Neuronal stem cell (in vitro differentiated cells): ENCODE measurements at regions not wholly inside any gene's neighbourhood (a gene's known extent, or its start where the extent isn't known, plus 50 kb on each side); places are given as distances from the start of the nearest gene placed in this dataset.
"Not testable (repeated sequence)": the region's sequence is repeated elsewhere in the genome, so short reads cannot be mapped to it uniquely, and the experiment has no call there.

Experiments
- DNase-seq: peaks from one replicate; pipeline ENCODE4 v3.0.0-alpha.2; 2013; ENCODE audit warnings: low spot score
- H2AFZ ChIP-seq: one replicate; pipeline ENCODE4 v1.6.1; 2013; ENCODE audit warnings: mild to moderate bottlenecking, low read length, inconsistent platforms
- H2AK5ac ChIP-seq: 2 replicates; pipeline ENCODE4 v1.6.1; 2013; ENCODE audit warnings: low read depth, mild to moderate bottlenecking, inconsistent platforms, low read length, moderate library complexity, mixed read lengths
- H2BK120ac ChIP-seq: 2 replicates; pipeline ENCODE4 v1.6.1; 2013; ENCODE audit warnings: low read depth, mild to moderate bottlenecking, inconsistent platforms, low read length, moderate library complexity, mixed read lengths
- H2BK12ac ChIP-seq: one replicate; pipeline ENCODE4 v1.6.1; 2013; ENCODE audit warnings: low read length, inconsistent platforms
- H2BK15ac ChIP-seq: 2 replicates; pipeline ENCODE4 v1.6.1; 2013; ENCODE audit warnings: mild to moderate bottlenecking, low read length, inconsistent platforms, mixed read lengths
- H2BK5ac ChIP-seq: one replicate; pipeline ENCODE4 v1.6.1; 2013; ENCODE audit warnings: inconsistent platforms, mild to moderate bottlenecking, low read length, moderate library complexity
- H3K14ac ChIP-seq: one replicate; pipeline ENCODE4 v1.6.1; 2013; ENCODE audit warnings: low read length, inconsistent platforms
- H3K18ac ChIP-seq: 2 replicates; pipeline ENCODE4 v1.6.1; 2013; ENCODE audit warnings: low read length, inconsistent platforms
- H3K23ac ChIP-seq: 2 replicates; pipeline ENCODE4 v1.6.1; 2013; ENCODE audit warnings: low read depth, mild to moderate bottlenecking, mixed read lengths, low read length, inconsistent platforms; ENCODE audit not compliant: poor library complexity
- H3K27ac ChIP-seq: replicated peaks from 3 replicates; pipeline ENCODE4 v1.5.1; 2013; ENCODE audit warnings: low read length, inconsistent platforms
- H3K27me3 ChIP-seq, 3 experiments: 2 replicates each; pipeline ENCODE4 v1.6.1; 2013; ENCODE audit warnings: low read length in 3 of 3, mild to moderate bottlenecking in 2 of 3, inconsistent platforms in 1 of 3, low read depth in 1 of 3, mixed read lengths in 1 of 3, moderate library complexity in 1 of 3; ENCODE audit not compliant: control insufficient read depth in 3 of 3, insufficient read depth in 3 of 3
- H3K36me3 ChIP-seq, 2 donors: replicated peaks in 1 of 2; 2 replicates each; pipeline ENCODE4 v1.6.1; 2013; ENCODE audit warnings: low read length in 2 of 2; ENCODE audit not compliant: control insufficient read depth in 2 of 2, insufficient read depth in 2 of 2
- H3K4ac ChIP-seq: 2 replicates; pipeline ENCODE4 v1.6.1; 2013; ENCODE audit warnings: inconsistent platforms, mild to moderate bottlenecking, low read length, moderate library complexity
- H3K4me1 ChIP-seq, 2 donors: 1 replicate in 1 of 2; 2 replicates in 1 of 2; pipeline ENCODE4 v1.6.1; 2013; ENCODE audit warnings: low read length in 2 of 2, low read depth in 1 of 2; ENCODE audit not compliant: control insufficient read depth in 2 of 2, insufficient read depth in 1 of 2
- H3K4me2 ChIP-seq: one replicate; pipeline ENCODE4 v1.6.1; 2013; ENCODE audit warnings: mild to moderate bottlenecking, low read length, inconsistent platforms; ENCODE audit not compliant: insufficient read depth, poor library complexity, severe bottlenecking
- H3K4me3 ChIP-seq, 2 donors: 2 replicates each; pipeline ENCODE4 v1.5.1; 2013; ENCODE audit warnings: low read length in 2 of 2, mild to moderate bottlenecking in 2 of 2, inconsistent platforms in 1 of 2, moderate library complexity in 1 of 2
- H3K79me1 ChIP-seq: one replicate; pipeline ENCODE4 v1.6.1; 2013; ENCODE audit warnings: low read depth, mild to moderate bottlenecking, inconsistent platforms, low read length, moderate library complexity
- H3K9ac ChIP-seq: one replicate; pipeline ENCODE4 v1.6.1; 2013; ENCODE audit warnings: mild to moderate bottlenecking, low read depth, low read length, inconsistent platforms; ENCODE audit not compliant: poor library complexity
- H3K9me3 ChIP-seq, 2 donors: replicated peaks in 1 of 2; 2 replicates each; pipeline versions ENCODE3 to v1.6.1; 2013; ENCODE audit warnings: low read length in 2 of 2, mild to moderate bottlenecking in 2 of 2, inconsistent platforms in 1 of 2, low read depth in 1 of 2, mixed read lengths in 1 of 2, moderate library complexity in 1 of 2; ENCODE audit not compliant: control insufficient read depth in 2 of 2, insufficient read depth in 1 of 2
- H4K8ac ChIP-seq: one replicate; pipeline ENCODE4 v1.6.1; 2013; ENCODE audit warnings: low read depth, mild to moderate bottlenecking, inconsistent platforms, low read length, moderate library complexity
- H4K91ac ChIP-seq: one replicate; pipeline ENCODE4 v1.6.1; 2013; ENCODE audit warnings: low read length, low read depth, mild to moderate bottlenecking, inconsistent platforms; ENCODE audit not compliant: poor library complexity
- WGBS, 2 donors: extraction: QIAGEN DNeasy Blood & Tissue Kit; methylation state at CpG; one replicate each; pipeline ENCODE4 v1.1.7; 2013; ENCODE audit warnings: missing lambda C conversion rate in 2 of 2, mixed read lengths in 1 of 2; ENCODE audit not compliant: insufficient read length in 2 of 2, insufficient replicate concordance in 1 of 2; ENCODE audit errors: extremely low coverage in 2 of 2; 5-methylcytosine and 5-hydroxymethylcytosine counted together

GRCh38 chr4:170214101-170214500 is 124.3 kb upstream of the AADAT start:
- no CpG with 5 or more reads among the region's 1 CpG for WGBS, 2 donors
- Histone ChIP-seq H4K91ac (no peak overlapping the region), H3K4me3 (no peak overlapping the region), H2BK12ac (no peak overlapping the region), H2BK5ac (no peak overlapping the region), H3K9ac (no peak overlapping the region), H3K27ac (no peak overlapping the region), H4K8ac (no peak overlapping the region), H3K27me3 (no peaks in the 10 kb centered on the region), H3K14ac (no peak overlapping the region), H3K4ac (no peak overlapping the region), H2BK15ac (no peak overlapping the region), H2AFZ (no peak overlapping the region), H2BK120ac (no peak overlapping the region), H3K4me1 (no peaks in the 10 kb centered on the region), H3K18ac (no peak overlapping the region), H3K9me3 (no peaks in the 10 kb centered on the region), H3K4me2 (no peak overlapping the region), H3K79me1 (no peaks in the 10 kb centered on the region), H2AK5ac (no peak overlapping the region), H3K23ac (no peak overlapping the region), H3K36me3 (no peaks in the 10 kb centered on the region)
- DNase-seq, result no peak

- Histone ChIP-seq H3K4me1 (no peaks in the 10 kb centered on the region), H3K4me3 (no peak overlapping the region), H3K9ac (no peak overlapping the region), H2BK15ac (no peak overlapping the region), H3K4ac (no peak overlapping the region), H2BK12ac (no peak overlapping the region), H3K14ac (no peak overlapping the region), H2BK5ac (no peak overlapping the region), H3K79me1 (no peaks in the 10 kb centered on the region), H3K4me2 (no peak overlapping the region), H2BK120ac (no peak overlapping the region), H2AFZ (peak overlapping the region; percentile 3), H4K8ac (no peak overlapping the region), H3K27me3 (no peaks in the 10 kb centered on the region), H4K91ac (no peak overlapping the region), H2AK5ac (no peak overlapping the region), H3K9me3 (no peaks in the 10 kb centered on the region), H3K36me3 (no peaks in the 10 kb centered on the region), H3K23ac (no peak overlapping the region), H3K27ac (no peak overlapping the region), H3K18ac (no peak overlapping the region)
- WGBS, 2 donors, result no CpG with 5 or more reads among the region's 3 CpGs
- DNase-seq, result no peak
These were observed 113.0 kb upstream of the AADAT start for GRCh38 chr4:170202721-170203120.

GRCh38 chr4:170198747-170199146 is 109.0 kb upstream of the AADAT start:
- no CpG with 5 or more reads among the region's 1 CpG for WGBS, 2 donors
- DNase-seq, result no peak
- no peak overlapping the region for H3K18ac ChIP-seq

GRCh38 chr4:170194794-170195193 is 105.0 kb upstream of the AADAT start:
- not testable (repeated sequence) for H4K91ac ChIP-seq, H3K23ac ChIP-seq, H2BK15ac ChIP-seq, H3K27ac ChIP-seq, H3K4me2 ChIP-seq, DNase-seq, H2BK5ac ChIP-seq, H3K14ac ChIP-seq, H2BK12ac ChIP-seq, H2AFZ ChIP-seq, H2BK120ac ChIP-seq, H3K4me3 ChIP-seq, H4K8ac ChIP-seq, H3K79me1 ChIP-seq, H3K4me1 ChIP-seq, H3K9me3 ChIP-seq, H3K4ac ChIP-seq, H3K9ac ChIP-seq, H2AK5ac ChIP-seq, H3K27me3 ChIP-seq, H3K36me3 ChIP-seq, H3K18ac ChIP-seq
- WGBS, 2 donors, result no CpG with 5 or more reads among the region's 2 CpGs

More at GRCh38 chr4:170198747-170199146, 109.0 kb upstream of the AADAT start:
- Histone ChIP-seq H4K91ac (no peak overlapping the region), H3K9ac (no peak overlapping the region), H3K4me3 (no peak overlapping the region), H3K14ac (no peak overlapping the region), H3K4ac (no peak overlapping the region), H2BK15ac (no peak overlapping the region), H2BK120ac (no peak overlapping the region), H2BK12ac (no peak overlapping the region), H3K27ac (no peak overlapping the region), H3K9me3 (no peaks in the 10 kb centered on the region), H2BK5ac (no peak overlapping the region), H3K27me3 (no peaks in the 10 kb centered on the region), H2AK5ac (no peak overlapping the region), H3K79me1 (no peaks in the 10 kb centered on the region), H3K4me1 (no peaks in the 10 kb centered on the region), H3K4me2 (no peak overlapping the region), H2AFZ (no peak overlapping the region), H4K8ac (no peak overlapping the region), H3K36me3 (no peaks in the 10 kb centered on the region), H3K23ac (no peak overlapping the region)
